ENCODE measurements at regions not wholly inside any gene's neighbourhood (a gene's known extent, or its start where the extent isn't known, plus 50 kb on each side); places are given as distances from the start of the nearest gene placed in this dataset.

DNA sequence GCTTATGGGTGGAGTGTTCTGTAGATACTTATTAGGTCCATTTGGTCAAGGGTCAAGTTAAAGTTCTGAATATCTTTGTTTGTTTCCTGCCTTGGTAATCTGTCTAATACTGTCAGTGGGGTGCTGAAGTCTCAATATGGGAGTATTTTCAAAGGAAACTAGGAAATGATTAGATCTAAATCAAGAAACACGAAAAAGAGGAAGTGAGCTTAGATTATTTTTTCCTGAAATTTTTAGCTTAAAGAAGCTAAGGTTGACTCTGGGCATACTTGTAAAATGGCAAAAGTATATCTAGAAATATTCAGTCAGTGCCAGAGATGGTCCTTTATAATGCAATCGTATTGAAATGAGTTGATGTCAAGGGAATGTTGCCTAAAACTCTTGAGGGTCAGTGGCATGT is 313.5 kb downstream of the ICE1 start:
- TF ChIP-seq POLR2A (IDR thresholded peaks at IDR 0.05; ENCODE audit: low read length) = no peak
- no peak for TF ChIP-seq GATA1 (IDR thresholded peaks at IDR 0.05; ENCODE audit: low read depth, low read length)

All from erythroblast (primary cell).